ENCODE measurements at regions not wholly inside any gene's neighbourhood (a gene's known extent, or its start where the extent isn't known, plus 50 kb on each side); places are given as distances from the start of the nearest gene placed in this dataset.

DNA sequence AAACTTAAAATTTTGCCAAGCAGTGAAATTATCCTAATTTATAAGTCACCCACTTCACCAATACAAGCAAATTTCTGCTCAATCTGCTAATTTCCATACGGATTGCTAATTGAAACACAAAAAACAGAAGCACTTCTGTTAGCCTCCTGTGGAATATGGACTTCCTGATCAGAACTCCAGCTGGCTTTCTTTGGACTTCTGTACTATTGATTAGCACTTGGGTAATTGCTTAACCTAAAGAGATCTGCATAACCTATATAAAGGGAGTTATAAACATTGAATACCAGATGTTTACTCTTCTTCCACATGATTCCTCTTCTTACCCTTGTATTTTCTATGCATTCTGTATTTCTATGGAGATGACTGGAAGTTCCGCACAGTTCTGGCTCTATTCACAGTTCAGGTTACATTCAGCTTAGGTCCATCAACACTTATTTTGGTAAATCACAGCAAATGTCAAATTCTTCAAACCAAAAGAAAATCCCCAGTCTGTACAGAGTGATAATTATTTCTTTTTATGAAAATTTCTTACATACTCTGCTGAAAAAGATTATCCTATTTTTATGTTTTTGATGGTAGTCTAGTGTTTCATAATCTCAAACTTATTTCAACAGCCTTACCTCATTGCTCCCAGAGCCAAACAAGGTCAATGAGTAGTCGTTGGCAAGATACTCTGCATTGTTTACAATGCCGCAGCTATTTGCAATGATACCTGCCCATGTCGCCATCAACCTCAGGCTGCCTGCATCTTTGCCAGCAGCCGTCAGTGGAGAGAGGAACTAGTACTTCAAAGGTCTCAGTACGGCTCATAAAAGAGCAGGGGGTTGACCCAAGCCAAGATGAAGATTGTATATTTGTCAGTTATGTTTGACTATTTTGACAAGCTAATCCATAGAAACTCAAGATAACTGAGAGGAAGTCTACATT, 225.6 kb downstream of the AHR start:
- DNase-seq, result peak; percentile 29

DNA sequence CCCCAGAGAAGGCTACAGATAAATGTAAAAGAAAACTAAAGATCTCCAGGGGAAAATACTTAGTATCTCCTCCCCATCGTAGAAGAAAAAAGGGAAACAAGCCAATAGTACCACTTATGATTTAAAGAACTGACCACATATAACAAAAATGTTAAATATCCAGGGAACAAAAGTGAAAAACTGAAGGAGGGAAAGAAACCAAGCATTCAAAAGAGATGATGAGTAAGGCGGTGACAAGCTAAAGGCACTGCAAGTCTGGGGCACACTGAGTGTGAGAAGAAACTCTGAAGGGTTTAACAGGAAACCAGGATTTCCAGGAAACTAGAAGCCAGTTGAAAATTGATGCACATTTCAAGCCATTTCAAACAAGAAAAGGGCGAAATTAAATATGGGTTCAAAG, 226.3 kb downstream of the AHR start:
- no peak for DNase-seq

DNA sequence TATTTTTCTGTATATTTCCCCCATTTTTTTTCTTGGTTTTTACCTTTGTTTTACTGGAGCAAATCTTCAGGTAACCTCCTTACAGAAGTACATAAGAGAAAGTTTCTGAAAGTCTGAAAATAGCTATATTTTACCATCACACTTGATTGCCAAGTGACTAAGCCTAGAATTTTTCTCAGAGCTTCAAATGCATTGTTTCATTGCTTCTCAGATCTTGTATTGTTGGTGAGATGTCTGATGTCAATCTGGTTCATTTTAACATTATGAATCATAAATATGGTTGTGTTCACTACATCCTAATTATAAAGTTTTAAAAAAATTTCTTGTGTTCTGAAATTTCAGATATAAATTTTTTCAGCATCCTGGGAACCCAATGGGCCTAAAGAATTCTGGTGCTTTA, 228.2 kb downstream of the AHR start:
- no peak for DNase-seq

DNA sequence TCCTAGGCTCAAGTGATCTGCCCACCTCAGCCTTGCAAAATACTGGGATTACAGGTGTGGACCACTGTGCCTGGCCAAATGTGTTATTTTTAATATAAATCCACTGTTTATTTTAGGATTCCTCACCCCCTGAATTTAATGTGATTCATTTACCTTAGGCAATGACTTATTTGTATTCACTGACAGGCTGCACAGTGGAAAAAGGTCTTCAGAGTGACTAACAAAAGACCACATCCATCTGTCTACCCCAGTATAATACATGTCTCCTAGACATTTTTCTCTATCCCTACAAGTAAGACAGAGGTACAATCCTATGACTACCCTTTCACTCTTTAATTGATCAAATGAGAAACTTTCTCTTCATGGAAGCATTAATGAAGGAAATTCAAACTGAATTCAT, 230.2 kb downstream of the AHR start:
- DNase-seq, result no peak

DNA sequence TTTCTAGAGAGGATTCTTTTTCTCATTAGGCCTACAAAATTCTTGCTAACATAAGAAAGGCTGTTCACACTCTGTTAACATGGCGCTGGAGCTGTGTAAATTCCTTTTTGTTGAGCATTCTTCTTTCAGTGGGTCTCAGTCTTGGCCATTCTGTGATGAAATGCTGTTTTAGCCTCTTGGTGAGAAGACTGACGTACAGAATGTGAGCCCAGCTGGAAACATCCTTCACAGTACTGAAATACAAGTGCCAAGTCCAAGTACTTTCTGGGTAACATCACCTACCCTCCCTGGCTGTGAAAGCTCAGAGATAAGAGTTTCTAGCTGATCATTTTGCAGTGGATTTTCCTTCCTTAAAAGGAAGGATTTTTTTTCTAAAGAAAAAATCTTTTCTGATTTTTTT, 231.8 kb downstream of the AHR start:
- DNase-seq, result no peak

DNA sequence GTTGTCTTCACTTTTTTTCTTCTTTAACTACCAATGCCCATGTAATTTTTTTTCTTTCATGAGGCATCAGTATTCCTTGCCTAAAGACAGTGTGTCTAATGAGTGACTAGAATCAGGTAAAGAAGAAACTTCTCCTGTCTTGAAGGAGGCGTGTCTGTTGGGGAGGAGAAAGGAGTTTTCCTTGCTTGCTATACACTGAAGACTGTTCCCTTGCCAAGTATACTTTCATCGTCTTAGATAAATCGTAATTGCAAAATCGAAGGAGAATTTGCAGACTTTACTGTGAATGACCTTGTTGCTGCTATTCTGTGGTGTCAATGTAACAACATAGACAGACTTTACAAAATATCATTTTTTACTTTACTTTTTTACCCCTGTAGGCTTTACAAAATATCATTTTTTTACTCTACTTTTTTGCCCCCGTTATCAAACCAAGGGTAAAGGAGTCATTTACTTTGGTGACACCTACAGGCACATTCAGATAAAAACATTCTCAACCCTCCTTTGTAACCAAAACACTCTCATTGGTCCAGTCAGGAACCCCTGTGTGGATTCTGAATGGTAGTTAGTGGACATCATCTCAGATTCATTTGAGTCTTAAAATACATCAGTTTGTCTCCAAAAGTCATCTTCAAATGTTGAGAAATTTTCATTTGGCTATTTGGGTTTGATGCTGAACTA, 232.4 kb downstream of the AHR start:
- DNase-seq, result no peak

DNA sequence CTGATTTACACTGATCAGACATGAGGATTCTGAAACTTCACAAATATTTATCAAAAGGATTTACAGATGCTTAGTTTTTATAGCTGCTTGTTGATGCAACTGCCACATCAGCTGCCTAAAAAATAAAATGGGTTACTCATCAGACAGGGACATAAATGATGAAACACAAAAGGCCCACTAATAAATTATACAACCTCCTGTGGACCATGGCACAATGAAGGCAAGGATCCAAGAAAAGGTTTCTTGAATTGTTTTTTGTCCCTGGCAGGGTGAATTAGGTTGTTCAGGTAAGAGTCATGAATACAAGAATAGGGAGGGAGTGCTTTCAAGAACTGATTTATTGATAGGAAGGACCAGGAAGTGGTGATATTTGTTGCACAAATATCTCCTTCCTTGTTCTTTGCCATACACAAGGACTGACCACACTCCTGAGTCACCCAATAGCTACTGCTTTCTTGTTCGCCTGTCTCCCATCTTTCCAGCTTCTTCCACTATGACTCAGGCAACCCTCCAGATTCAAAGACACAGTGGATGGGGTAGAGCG, 234.5 kb downstream of the AHR start:
- no peak for DNase-seq

DNA sequence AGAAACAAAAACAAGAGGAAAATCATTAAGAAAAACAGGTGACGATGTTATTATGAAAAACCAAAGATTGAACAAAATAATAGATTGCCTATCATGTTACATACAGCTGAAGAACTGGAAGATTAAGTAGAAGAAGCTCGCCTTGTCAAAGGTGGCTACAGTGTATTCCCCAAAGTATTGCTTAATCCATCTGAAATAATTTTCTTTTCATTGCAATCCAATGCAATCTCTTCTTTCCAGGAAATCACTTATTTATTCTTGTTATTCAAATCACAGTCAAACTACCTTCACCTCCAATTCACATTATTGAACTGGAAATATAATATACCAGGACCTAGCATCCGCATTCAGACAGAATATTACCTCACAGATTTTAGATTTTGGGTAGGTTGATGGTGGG, 235.9 kb downstream of the AHR start:
- no peak for DNase-seq

DNA sequence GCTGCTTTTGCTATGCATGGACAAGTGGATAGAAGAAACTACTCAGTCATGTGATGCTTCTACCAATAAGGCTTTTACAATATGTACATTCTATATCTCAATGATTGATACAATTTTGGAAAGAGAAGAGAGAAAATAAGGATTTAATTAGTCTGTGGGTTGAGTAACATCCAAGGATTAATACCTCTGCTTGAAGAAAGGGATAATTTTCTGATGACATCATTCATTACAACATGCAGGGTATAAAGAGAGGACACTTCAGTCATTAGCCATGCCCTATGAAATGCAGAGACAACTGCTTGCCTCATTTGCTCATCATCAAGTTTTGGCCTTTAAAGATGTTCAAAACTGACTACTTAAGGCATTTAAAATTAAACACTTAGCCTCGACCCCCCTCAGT, 237.3 kb downstream of the AHR start:
- no peak for DNase-seq

DNA sequence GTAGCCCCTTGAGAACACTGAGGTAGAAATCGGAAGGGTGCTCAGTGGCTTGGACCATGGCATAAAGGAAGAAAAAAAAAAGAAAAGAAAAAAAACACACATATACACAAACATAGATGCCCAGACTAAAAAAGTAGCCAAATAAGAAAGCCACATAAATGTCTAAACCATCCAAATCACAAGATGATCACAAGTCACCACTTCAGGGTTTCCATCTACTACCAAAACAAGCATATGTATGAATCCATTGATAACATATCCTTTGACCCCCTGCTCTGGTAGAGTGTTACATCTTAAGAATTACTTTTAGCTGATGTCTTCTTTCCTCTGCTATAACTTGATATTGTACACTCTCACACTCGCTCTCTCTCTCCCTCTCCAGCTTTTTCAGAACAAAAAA, 245.9 kb downstream of the AHR start:
- DNase-seq, result no peak

DNA sequence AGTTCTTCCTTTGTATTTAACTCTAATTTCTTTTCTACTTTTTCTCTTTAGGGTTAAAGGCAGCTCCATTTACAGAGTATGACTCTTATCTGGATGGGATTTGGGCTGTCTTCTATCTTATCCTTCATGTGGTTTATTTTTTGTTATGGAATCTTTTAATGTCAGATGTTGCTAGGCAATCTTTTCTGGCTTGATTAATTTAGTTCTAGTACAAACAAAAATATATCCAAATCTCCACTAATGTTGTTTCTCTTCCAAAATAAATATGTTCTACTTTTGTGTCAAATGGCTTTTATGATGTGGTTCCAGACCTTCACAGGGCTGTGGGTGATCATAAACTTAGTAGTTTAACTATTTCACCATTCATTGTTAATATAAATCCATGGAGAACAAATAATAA, 246.9 kb downstream of the AHR start:
- DNase-seq, result no peak

DNA sequence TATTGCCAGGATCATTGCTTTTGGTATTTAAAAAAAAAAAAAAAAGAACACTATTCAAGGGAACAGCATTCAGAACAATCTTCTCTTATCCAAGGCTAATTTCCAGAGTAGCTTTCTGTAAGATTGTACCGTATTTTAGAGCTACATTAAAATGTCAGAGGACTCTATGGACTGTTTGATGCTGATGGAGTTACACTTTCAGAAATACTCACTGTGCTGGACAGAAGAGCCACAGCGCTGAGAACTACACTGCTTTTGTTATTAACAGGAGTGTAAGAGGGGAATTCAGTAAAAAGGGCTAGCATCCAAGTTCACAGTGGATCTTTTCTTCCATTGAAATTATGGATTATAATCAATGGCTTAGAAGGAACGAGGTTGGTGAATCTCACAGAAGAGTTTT, 247.7 kb downstream of the AHR start:
- no peak for DNase-seq

DNA sequence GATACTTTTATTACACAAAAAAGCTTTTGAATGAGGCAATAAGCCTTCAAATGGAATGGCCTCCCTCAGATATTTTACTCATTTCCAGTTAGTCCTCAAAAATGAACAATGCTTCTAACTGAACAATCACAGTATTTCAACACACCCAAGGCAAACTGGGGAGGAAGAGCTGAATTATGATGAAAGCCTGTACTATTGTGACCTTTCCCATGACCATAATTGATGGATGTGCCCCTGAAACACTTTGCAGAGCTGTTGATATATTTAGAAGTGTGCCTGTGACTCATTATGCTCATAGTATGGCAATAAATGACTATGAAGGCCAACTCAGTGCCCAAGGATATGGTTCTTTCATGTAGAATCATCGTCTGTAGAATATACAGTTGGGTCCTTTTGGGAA, 248.1 kb downstream of the AHR start:
- DNase-seq, result no peak

DNA sequence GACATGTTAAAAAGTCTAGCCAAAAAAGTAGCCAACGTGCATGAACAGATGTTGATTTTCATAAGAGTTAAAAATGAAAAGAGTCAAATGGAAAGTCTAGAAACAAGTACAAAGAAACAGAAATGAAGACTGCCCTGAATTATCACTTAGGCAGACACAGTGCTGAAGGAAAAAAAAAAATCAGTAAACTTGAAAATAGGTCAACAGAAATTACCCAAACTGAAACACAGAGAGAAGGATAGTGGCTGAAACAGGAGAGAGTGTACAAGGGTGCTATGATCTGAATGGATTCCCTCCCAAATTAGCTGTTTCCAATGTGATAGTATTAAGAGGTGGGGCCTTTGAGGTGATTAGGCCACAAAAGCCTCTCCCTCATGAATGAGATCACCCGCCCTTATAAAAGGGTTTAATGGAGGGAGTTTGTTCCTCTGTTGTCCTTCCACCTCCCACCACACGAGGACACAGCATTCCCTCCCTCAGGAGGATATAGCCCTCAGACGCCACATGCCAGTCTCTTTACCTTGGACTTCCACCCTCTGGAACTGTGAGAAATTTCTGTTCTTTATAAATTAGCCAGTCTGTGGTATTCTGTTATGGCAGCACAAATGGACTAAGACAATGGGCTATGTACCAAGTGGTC, 249.7 kb downstream of the AHR start:
- DNase-seq, result no peak

DNA sequence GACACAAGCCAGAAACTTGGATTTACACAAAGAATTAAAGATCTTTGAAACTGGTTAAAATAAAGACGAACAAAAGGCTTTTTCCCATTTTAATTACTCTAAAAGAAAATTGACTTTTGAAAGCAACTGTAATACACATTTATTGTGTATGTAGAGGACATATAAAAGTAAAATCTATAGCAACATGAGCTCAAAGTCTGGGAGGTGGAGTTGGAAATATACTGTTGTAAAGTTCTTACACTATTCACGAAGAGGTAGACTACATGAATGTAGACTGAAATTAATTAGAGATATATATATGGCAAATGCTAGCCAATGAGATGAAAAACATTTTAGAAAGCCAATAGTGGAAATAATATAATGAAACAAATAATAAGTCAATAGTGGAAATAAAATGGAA, 251.0 kb downstream of the AHR start:
- no peak for DNase-seq

DNA sequence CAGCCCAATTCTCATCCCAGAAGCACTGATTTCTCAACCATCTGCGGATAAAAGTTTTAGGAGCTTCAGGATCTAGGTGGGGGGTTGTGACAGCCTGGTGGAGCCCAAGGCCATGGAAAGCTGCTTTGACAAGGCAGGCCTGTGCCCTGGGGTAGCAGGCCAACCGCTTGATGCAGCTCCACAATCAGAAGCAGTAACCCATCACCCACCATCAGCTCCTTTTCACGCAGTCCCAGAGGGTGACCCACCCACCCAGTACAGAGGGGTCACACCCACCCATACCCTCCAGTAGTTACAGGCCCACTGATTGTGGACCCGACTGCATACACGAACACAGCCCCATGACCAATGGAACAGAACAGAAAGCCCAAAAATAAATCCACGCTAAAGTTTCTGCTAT, 253.9 kb downstream of the AHR start:
- no peak for DNase-seq

DNA sequence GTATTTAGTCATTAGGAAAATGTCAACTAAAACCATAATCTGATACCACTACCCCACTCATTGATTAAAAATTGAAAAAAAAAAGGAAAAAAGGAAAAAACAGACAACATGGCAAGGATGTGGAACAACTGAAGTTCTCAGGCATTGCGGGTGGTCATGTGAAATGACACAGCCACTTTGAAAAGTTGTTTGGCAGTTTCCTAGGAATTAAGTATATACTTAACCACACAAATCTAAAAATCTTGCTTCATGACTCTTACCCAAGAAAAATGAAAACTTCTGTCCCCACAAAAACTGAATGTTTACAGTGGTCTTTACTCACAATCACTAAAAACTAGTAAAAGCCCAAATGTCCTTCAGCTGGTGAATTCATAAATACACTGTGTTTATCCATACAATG, 254.5 kb downstream of the AHR start:
- DNase-seq, result no peak

DNA sequence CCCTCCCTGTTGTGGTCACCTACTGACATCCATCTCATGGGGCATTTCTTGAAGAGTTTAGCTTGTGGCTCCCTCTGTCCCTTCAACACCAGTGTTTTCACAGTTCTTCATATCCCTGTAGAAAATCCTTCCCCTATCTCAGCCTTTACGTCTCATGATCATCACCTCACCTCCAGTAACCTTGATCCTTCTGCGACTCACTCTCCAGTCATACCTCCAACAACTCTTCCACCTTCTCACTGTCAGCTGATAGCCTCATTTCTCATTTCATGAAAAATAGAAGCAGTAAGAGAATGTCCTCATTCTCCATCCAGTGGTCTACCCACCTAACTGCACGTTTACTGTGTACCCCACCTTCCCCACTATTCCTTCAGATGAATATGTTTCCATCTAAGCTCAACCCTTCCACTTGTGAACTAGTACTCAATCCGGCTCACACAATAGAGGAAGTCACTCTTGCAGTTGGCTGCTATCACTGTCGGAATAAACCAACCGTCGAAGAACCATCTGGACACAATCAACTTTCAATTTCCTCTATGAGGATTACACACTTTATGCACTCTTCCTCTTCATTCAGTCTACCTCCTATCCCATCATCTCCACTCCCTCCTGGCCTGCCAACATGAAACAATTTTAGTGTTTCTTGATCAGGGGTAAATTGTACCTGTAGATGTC, 256.0 kb downstream of the AHR start:
- no peak for DNase-seq

DNA sequence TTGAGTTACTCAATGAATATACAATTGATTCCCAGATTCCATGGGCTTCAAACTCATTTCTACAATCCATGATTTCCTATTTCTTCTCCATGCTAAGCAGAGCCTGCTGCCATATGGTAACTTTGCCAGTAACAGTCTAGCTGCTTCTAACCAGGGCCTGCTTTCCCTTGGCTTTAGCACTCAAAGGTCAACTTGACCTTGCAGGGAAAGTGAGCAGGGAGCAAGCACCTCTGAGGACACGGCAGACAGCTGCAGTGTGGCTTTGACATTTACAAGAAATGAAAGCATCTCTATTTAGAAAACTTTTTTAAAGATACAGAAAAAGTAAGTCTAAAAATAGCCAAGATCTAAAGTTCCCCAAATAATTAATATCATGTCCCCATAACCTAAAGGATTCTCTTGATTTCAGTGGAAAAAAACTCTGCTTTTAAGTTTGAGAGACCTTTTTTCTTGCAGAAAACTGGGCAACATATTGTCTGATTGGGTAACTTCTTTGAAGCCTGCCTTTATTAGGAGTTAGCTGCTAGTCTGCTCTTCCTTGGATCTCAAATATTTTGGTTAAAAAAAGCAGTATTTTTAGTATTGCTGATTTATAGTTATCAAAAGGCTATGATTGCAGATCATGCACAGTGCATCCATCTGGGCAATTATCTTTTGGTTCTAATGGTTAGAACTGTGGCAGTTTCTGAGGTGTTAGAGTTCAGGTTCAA, 257.9 kb downstream of the AHR start:
- no peak for DNase-seq

DNA sequence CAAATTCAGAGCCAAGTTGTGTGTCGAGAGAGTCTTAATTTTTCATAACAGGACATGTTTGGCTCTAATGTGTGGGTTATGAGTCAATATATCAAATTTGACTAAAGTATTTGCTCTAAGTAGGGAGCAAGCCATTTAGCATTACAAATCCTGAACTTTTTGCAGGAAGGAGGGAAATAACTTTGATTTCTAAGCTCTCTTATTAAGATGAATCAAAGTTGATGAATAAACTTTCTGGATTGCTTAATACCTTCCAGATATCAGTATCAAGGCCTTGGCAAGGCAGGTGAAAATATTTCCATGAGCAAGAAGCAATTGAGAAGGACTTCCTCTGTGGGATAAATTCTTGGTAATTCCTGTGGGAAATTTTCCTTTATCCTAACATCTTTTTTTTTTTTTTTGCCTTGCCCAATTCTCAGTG, 258.8 kb downstream of the AHR start:
- DNase-seq, result no peak

DNA sequence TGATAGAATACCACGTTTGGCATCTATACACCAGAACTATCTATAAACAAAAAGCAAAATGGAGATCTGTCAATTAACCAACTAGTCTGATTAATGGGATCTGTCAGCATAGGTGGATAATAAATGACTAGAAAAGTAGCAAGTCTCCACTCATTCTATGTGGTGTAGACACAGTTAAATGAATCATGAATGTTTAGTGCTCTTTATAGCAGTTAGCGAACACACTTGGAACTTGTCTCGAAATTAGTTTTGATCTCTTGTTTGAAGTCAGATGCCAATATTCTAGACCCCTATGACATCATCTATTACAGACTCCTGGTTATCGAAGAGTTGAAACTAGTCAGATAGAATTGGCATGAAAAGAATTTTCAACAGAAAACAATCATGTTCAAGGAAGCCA, 259.7 kb downstream of the AHR start:
- DNase-seq, result no peak

DNA sequence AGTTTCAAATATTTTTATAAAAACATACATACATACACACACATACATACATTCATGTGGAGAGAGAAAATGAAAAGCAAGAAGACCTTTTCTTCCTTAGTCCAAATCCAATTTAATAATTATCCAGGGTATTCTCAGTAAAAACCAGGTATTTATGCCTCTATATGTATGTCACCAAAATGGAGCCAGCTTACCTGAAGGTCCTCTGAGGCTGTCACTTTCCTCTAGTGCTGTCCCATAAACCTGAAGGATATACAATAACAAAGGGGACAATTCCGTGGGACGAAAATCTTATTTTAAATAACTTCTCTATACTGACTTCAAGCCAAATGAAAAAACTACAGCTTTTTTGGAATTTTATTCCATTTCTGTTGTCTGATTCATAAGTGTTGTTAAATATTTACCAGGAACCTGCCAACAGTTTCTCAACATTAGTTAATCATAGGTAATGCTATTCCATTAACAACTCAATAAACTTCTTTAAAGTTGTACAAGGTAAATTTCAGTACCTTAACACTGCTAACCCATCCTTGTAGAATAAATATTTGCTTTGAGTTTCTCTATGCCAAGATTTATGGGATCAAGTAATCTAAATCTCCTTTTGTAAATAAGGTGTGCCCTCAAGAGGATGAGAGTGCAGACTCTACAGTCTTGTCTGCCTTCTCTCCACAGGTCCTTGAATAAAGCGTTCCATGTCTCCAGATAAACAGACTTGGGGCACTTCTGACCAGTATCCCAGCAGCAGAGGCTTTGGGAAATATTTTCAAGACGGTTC, 260.3 kb downstream of the AHR start:
- DNase-seq, result no peak
